ENCODE measurements at regions not wholly inside any gene's neighbourhood (a gene's known extent, or its start where the extent isn't known, plus 50 kb on each side); places are given as distances from the start of the nearest gene placed in this dataset.

GRCh38 chr12:115240251-115240650, 556.3 kb upstream of the TBX3 start:
- no peaks in the 10 kb centered on the region for H3K9me3 ChIP-seq
- H3K4me3 ChIP-seq = no peak overlapping the region
- H3K36me3 ChIP-seq = no peaks in the 10 kb centered on the region
- no peaks in the 10 kb centered on the region for H3K27me3 ChIP-seq
- no peak overlapping the region for H3K27ac ChIP-seq
- intact Hi-C loops (cut with DNase I; ENCODE audit: low total_unique reads) (no loop called here), in situ Hi-C loops (cut with MboI; ENCODE audit: low pct_ligation_motif_present in 1 of 4, low pct_unique_long_range_greater_than_20kb in 1 of 4, low sequenced_read_pairs in 3 of 4) (no loop called here)
- WGBS, 2 donors (ENCODE audit: low coverage in 1 of 2) = 61% methylated on average over 1 of the region's 1 CpG; no CpG with 5 or more reads in 1 of the 2 donors
- TF ChIP-seq POLR2A (IDR thresholded peaks at IDR 0.05) (no peak), POLR2AphosphoS5 (IDR thresholded peaks at IDR 0.05) (no peak), EP300 (IDR thresholded peaks at IDR 0.05; ENCODE audit: low read depth) (no peak)
- TF ChIP-seq, protein P1, sequence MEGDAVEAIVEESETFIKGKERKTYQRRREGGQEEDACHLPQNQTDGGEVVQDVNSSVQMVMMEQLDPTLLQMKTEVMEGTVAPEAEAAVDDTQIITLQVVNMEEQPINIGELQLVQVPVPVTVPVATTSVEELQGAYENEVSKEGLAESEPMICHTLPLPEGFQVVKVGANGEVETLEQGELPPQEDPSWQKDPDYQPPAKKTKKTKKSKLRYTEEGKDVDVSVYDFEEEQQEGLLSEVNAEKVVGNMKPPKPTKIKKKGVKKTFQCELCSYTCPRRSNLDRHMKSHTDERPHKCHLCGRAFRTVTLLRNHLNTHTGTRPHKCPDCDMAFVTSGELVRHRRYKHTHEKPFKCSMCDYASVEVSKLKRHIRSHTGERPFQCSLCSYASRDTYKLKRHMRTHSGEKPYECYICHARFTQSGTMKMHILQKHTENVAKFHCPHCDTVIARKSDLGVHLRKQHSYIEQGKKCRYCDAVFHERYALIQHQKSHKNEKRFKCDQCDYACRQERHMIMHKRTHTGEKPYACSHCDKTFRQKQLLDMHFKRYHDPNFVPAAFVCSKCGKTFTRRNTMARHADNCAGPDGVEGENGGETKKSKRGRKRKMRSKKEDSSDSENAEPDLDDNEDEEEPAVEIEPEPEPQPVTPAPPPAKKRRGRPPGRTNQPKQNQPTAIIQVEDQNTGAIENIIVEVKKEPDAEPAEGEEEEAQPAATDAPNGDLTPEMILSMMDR (IDR thresholded peaks at IDR 0.05) = no peak
- no peaks in the 10 kb centered on the region for H3K4me1 ChIP-seq
- DNase-seq = no peak

- in situ Hi-C loops (cut with MboI; ENCODE audit: low pct_ligation_motif_present in 1 of 4, low pct_unique_long_range_greater_than_20kb in 1 of 4, low sequenced_read_pairs in 3 of 4) (no loop called here), intact Hi-C loops (cut with DNase I; ENCODE audit: low total_unique reads) (no loop called here)
- Histone ChIP-seq H3K4me1 (no peaks in the 10 kb centered on the region), H3K27ac (no peak overlapping the region), H3K36me3 (no peaks in the 10 kb centered on the region), H3K9me3 (no peaks in the 10 kb centered on the region), H3K27me3 (no peaks in the 10 kb centered on the region), H3K4me3 (no peak overlapping the region)
- no peak for DNase-seq
- 0 to 50% methylated on average over 1 of the region's 1 CpG for WGBS, 2 donors (ENCODE audit: low coverage in 1 of 2)
- TF ChIP-seq EP300 (IDR thresholded peaks at IDR 0.05; ENCODE audit: low read depth) (no peak), POLR2A (IDR thresholded peaks at IDR 0.05) (no peak), POLR2AphosphoS5 (IDR thresholded peaks at IDR 0.05) (no peak)
- TF ChIP-seq, protein P1 (IDR thresholded peaks at IDR 0.05) = no peak
These were observed 551.9 kb upstream of the TBX3 start for GRCh38 chr12:115235880-115236279.

- Histone ChIP-seq H3K4me3 (no peak overlapping the region), H3K4me1 (no peaks in the 10 kb centered on the region), H3K27ac (no peak overlapping the region), H3K9me3 (no peaks in the 10 kb centered on the region), H3K27me3 (no peaks in the 10 kb centered on the region), H3K36me3 (no peaks in the 10 kb centered on the region)
- in situ Hi-C loops (cut with MboI; ENCODE audit: low pct_ligation_motif_present in 1 of 4, low pct_unique_long_range_greater_than_20kb in 1 of 4, low sequenced_read_pairs in 3 of 4) = no loop called here
- TF ChIP-seq, protein P1 (IDR thresholded peaks at IDR 0.05) = no peak
- TF ChIP-seq POLR2AphosphoS5 (IDR thresholded peaks at IDR 0.05) (no peak), POLR2A (IDR thresholded peaks at IDR 0.05) (no peak)
- 48 to 82% methylated on average over 5 to 6 of the region's 6 CpGs for WGBS, 2 donors (ENCODE audit: low coverage in 1 of 2)
- intact Hi-C loops (cut with DNase I; ENCODE audit: low total_unique reads) = no loop called here
- no peak for DNase-seq
These were observed 550.0 kb upstream of the TBX3 start for GRCh38 chr12:115233891-115234543.

GRCh38 chr12:115232455-115233156, 548.6 kb upstream of the TBX3 start:
- 89 to 91% methylated on average over 3 to 7 of the region's 7 CpGs for WGBS, 2 donors (ENCODE audit: low coverage in 1 of 2)
- intact Hi-C loops (cut with DNase I; ENCODE audit: low total_unique reads) (no loop called here), in situ Hi-C loops (cut with MboI; ENCODE audit: low pct_ligation_motif_present in 1 of 4, low pct_unique_long_range_greater_than_20kb in 1 of 4, low sequenced_read_pairs in 3 of 4) (no loop called here)
- H3K36me3 ChIP-seq = no peaks in the 10 kb centered on the region
- no peaks in the 10 kb centered on the region for H3K4me1 ChIP-seq
- H3K27ac ChIP-seq = no peak overlapping the region
- TF ChIP-seq EP300 (IDR thresholded peaks at IDR 0.05; ENCODE audit: low read depth) = no peak
- TF ChIP-seq POLR2A (IDR thresholded peaks at IDR 0.05) = no peak
- TF ChIP-seq, protein P1 (IDR thresholded peaks at IDR 0.05) = no peak
- no peak for TF ChIP-seq POLR2AphosphoS5 (IDR thresholded peaks at IDR 0.05)
- no peaks in the 10 kb centered on the region for H3K27me3 ChIP-seq
- no peak for DNase-seq
- H3K9me3 ChIP-seq = no peaks in the 10 kb centered on the region
- H3K4me3 ChIP-seq = no peak overlapping the region
